ENCODE measurements at regions not wholly inside any gene's neighbourhood (a gene's known extent, or its start where the extent isn't known, plus 50 kb on each side); places are given as distances from the start of the nearest gene placed in this dataset.

DNA sequence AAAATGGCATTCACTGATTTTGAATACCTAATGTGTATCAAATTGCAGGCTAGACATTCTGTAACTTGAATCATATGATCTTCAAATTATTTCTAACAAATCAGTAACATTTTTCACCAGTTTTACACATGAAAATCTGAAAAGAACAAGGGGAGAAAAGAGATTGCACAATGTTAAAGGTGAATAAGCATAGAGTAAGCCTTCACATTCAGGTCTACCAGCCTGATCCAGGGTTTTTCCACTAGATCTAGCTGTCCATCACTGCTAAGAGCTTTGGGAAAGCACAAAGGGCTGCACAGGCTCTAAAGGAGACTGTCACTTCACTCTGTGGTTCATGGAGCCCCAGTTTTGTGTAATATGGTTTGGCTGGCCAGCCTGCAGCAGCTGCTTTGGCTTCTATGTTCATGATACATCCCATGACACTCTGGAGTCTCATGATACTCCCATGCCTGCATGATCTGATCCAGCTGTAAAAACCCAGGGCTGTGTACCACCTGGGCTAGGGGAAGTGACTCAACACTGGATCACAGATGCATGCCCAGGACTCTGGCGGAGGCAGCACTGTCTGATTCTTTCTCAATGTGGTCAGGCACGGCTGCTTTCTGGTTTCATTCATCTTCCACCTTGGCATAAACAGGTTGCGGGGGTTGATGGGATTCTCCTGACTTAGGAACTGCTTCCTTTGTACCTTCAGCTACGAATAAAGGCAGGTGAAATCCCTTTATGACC lies 859.7 kb downstream of the GALC start:
- Mint-ChIP-seq H3K27ac (no peak overlapping the region), H3K4me1 (no peaks in the 10 kb centered on the region), H3K4me3 (no peak overlapping the region), H3K27me3 (no peaks in the 10 kb centered on the region), H3K36me3 (no peaks in the 10 kb centered on the region), H3K9me3 (peaks cover 1% of the 10 kb centered on the region)
- no peak for DNase-seq
- POLR2A ChIA-PET = no interaction called here
- no peak for ATAC-seq (ENCODE audit: low read depth)

DNA sequence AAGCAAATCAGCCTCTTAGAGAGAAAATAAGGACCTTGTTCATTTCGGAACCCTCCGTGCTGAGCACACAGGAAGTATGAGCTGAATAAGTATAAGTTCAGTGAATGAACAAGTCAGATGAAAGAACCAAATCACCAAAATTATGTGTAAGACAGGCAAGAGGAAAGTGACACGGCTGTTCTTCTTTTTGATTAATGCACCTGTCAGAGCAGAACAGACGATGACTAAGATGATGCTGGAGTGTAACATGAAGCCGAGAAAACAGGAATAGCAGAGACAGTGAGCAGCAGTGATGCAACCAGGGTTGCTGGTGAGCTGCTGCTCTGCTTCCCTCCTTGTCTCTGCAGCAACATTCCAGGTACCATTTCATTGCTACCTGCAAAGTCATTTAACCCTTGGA lies 861.1 kb downstream of the GALC start:
- no peaks in the 10 kb centered on the region for H3K27me3 Mint-ChIP-seq
- H3K9me3 Mint-ChIP-seq = peaks cover 1% of the 10 kb centered on the region
- POLR2A ChIA-PET = no interaction called here
- H3K36me3 Mint-ChIP-seq = no peaks in the 10 kb centered on the region
- DNase-seq (no peak), ATAC-seq (ENCODE audit: low read depth) (no peak)
- no peaks in the 10 kb centered on the region for H3K4me1 Mint-ChIP-seq
- no peak overlapping the region for H3K4me3 Mint-ChIP-seq
- no peak overlapping the region for H3K27ac Mint-ChIP-seq

DNA sequence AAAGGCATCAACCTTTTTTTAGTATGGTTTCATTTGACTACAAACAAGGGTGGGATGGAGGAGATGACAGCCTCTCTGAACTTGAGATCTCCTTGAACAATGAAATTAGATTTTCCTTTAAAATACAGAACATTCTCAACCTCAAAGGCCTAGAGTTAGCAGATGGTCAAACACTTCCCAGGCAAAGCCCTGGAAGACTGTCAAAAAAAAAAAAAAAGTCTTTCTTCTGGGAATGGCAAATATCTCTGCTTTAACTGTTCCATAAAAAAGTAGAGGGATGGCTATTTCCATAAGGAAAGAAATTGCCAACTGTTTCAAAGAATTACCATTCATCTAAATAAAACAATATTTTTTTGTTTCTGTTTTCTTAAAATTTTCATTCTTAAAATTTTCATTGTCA lies 870.8 kb downstream of the GALC start:
- POLR2A ChIA-PET = no interaction called here
- no peak overlapping the region for H3K27ac Mint-ChIP-seq
- ATAC-seq (ENCODE audit: low read depth) (no peak), DNase-seq (no peak)
- H3K4me1 Mint-ChIP-seq = no peaks in the 10 kb centered on the region
- H3K27me3 Mint-ChIP-seq = no peaks in the 10 kb centered on the region
- no peaks in the 10 kb centered on the region for H3K36me3 Mint-ChIP-seq
- no peaks in the 10 kb centered on the region for H3K9me3 Mint-ChIP-seq
- no peak overlapping the region for H3K4me3 Mint-ChIP-seq

DNA sequence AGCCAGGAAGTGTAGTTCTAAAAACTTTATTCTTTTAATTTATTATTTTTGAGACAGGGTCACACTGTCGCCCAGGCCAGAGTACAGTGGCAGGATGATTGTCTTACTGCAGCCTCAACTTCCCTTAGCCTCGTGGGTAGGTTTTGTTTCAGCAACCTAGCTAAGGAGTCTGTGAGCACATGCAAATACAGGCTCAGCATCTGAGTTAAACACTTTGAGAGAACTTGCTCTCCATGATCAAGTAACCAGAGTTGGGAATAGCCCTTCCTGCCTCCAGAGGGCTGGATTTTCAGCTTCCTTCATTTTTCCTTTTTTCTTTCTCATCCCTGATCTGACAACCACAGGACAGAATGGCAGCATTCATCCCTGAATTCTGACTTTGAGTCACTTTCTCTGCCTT lies 871.3 kb downstream of the GALC start:
- Mint-ChIP-seq H3K27ac (no peak overlapping the region), H3K9me3 (no peaks in the 10 kb centered on the region), H3K4me1 (no peaks in the 10 kb centered on the region), H3K36me3 (no peaks in the 10 kb centered on the region), H3K27me3 (no peaks in the 10 kb centered on the region), H3K4me3 (no peak overlapping the region)
- no peak for DNase-seq
- POLR2A ChIA-PET = no interaction called here
- no peak for ATAC-seq (ENCODE audit: low read depth)

DNA sequence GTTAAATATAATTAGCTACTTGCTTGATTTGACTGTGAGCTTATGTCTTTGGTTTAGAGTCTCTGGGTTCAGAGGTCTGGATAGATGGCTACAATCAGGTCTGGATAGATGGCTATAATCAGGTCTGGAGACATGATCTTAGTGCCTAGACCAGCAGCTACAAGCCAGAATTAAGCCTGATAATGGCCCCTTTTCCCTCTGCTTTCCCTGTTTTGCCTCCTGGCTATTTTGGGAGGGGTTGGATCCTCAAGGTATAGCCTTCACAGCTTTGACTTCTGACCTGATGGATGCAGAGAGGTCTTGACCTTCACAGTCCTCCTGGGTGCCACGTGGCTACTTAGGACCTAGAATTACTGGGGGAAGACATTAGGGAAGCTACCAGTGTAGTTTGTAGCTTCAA lies 877.7 kb downstream of the GALC start:
- POLR2A ChIA-PET = no interaction called here
- Mint-ChIP-seq H3K27ac (no peak overlapping the region), H3K27me3 (no peaks in the 10 kb centered on the region), H3K36me3 (no peaks in the 10 kb centered on the region), H3K9me3 (no peaks in the 10 kb centered on the region), H3K4me1 (no peaks in the 10 kb centered on the region), H3K4me3 (no peak overlapping the region)
- DNase-seq = no peak
- ATAC-seq (ENCODE audit: low read depth) = no peak

DNA sequence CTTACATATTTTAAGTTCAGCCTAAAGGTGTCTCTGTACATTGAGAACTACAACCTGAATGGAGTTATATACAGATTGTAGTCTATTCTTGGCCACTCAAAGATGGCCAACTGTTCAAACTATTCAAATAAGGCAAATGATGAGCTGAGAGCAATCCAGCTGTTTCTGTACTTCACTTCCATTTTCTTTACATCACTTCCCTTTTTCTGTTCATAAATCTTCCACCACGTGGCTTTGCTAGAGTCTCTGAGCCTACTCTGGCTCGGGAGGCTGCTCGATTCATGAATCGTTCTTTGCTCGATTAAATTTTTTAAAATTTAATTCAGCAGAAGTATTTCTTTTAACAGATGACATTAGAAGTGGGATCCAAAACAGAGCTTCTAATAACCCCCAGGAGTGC lies 879.7 kb downstream of the GALC start:
- DNase-seq (no peak), ATAC-seq (ENCODE audit: low read depth) (no peak)
- no peaks in the 10 kb centered on the region for H3K9me3 Mint-ChIP-seq
- H3K4me3 Mint-ChIP-seq = no peak overlapping the region
- POLR2A ChIA-PET = no interaction called here
- H3K4me1 Mint-ChIP-seq = no peaks in the 10 kb centered on the region
- H3K27ac Mint-ChIP-seq = no peak overlapping the region
- H3K36me3 Mint-ChIP-seq = no peaks in the 10 kb centered on the region
- H3K27me3 Mint-ChIP-seq = no peaks in the 10 kb centered on the region

DNA sequence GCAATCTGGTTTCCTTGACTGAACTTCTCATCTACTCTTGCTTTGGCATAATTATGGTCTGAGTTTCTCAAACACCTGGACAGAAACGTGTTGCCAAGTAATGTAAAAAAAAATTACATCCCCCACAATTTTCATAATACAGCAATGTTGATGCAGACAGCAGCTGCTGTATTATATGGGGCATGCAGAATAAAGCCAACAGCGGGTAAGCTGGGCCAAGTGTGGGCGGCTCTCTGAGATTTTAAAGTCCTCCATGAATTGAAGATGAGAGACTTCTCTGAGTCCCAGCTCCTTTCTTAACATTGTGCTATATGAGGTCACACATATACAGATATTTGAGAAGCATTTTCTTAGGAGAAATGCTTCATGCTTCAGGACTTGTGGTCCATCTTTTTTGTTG lies 881.2 kb downstream of the GALC start:
- ATAC-seq (ENCODE audit: low read depth) (no peak), DNase-seq (no peak)
- POLR2A ChIA-PET = no interaction called here
- no peak overlapping the region for H3K4me3 Mint-ChIP-seq
- no peaks in the 10 kb centered on the region for H3K27me3 Mint-ChIP-seq
- H3K4me1 Mint-ChIP-seq = no peaks in the 10 kb centered on the region
- no peak overlapping the region for H3K27ac Mint-ChIP-seq
- H3K9me3 Mint-ChIP-seq = no peaks in the 10 kb centered on the region
- no peaks in the 10 kb centered on the region for H3K36me3 Mint-ChIP-seq

DNA sequence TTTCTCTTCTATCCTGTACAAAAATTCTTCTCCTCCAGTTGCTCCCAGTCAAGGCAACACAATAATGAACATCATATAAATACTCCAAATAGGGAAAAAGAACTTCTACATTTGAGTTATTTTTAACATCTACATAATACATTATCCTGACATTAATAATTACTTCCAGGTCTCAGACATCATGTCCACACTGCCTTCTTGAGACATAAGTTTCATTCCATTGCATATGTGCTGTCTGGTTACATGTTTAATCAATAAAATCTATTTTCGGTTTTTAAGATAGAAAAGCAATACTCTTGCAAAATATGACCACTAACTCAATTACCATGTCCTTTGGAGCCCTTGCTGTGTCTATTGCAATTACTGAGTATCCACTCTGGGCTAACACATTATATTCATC lies 881.9 kb downstream of the GALC start:
- Mint-ChIP-seq H3K27me3 (no peaks in the 10 kb centered on the region), H3K4me3 (no peak overlapping the region), H3K27ac (no peak overlapping the region), H3K36me3 (no peaks in the 10 kb centered on the region), H3K9me3 (no peaks in the 10 kb centered on the region), H3K4me1 (no peaks in the 10 kb centered on the region)
- no peak for ATAC-seq (ENCODE audit: low read depth)
- POLR2A ChIA-PET = no interaction called here
- no peak for DNase-seq

DNA sequence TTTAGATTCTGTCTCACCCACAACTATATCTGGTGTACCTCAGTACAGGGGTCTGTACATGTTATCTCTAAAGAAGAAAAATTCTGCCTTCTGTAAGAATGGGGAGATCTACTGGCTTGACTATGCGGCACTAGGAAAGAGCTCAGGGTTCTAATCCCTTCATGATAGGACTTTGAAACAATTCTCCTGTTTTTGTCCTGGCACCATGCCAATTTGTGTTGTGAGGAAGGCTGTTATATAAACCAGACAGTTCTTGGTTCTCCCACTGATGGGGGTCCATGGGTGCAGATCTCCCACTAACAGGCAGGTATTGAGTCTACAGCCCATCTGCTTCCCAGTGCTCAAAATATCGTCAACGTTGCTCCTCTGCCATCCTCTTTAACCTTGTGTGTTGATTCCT lies 883.7 kb downstream of the GALC start:
- Mint-ChIP-seq H3K9me3 (no peaks in the 10 kb centered on the region), H3K4me3 (no peak overlapping the region), H3K27ac (no peak overlapping the region), H3K36me3 (no peaks in the 10 kb centered on the region), H3K27me3 (no peaks in the 10 kb centered on the region), H3K4me1 (no peaks in the 10 kb centered on the region)
- DNase-seq (no peak), ATAC-seq (ENCODE audit: low read depth) (no peak)
- POLR2A ChIA-PET = no interaction called here

DNA sequence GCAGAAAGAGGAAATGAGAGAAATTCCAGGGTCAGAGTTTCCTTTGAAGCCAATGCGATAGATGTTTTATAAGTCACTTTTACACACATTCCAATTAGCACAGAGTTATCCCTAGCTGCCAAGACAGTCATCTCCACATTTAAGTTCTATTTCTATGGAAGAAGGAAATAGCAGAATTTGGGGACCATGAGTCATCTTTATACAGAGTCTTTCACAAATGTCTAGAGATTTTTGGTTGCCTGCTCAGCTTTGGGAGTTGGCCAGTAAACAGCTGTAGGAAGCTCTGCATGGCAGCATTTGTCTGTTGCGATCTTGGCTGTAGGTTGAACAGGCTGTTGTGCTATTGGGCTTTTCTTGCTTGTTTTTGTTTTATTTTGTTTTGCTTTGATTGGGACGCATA lies 884.3 kb downstream of the GALC start:
- no peaks in the 10 kb centered on the region for H3K27me3 Mint-ChIP-seq
- POLR2A ChIA-PET = no interaction called here
- H3K4me3 Mint-ChIP-seq = no peak overlapping the region

DNA sequence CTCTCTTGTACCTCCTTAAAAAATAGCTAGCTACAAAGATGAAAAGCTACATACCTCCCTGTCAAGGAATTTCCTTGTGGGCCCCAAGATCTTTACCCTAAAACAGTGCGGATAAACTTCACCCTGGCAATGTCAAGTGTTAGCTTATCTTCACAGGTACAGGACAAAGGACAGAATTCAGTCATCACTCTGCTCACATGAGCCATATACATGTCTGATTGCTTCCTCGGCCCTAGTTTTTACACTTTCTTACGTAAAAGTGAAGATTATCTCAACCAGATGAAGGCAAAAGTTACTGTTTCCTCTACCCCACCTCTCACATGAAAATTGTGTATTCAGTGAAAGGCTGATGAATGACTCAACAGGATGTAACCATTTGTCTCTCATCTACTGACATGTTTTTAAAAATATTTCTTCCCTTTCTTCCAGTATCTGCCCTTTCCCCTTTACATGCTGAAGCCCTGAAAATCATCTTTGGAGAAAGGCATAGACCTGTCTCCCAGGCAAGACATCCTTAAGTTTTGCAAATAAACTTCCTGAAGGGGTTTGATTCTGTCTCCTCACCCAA lies 890.1 kb downstream of the GALC start:
- H3K27me3 Mint-ChIP-seq = no peaks in the 10 kb centered on the region
- no peak overlapping the region for H3K4me3 Mint-ChIP-seq
- DNase-seq = no peak
- H3K9me3 Mint-ChIP-seq = no peaks in the 10 kb centered on the region
- H3K4me1 Mint-ChIP-seq = no peaks in the 10 kb centered on the region
- no peak overlapping the region for H3K27ac Mint-ChIP-seq
- POLR2A ChIA-PET = no interaction called here
- no peak for ATAC-seq (ENCODE audit: low read depth)
- H3K36me3 Mint-ChIP-seq = no peaks in the 10 kb centered on the region

More for the DNA sequence above, 884.3 kb downstream of the GALC start:
- no peaks in the 10 kb centered on the region for H3K9me3 Mint-ChIP-seq
- H3K4me1 Mint-ChIP-seq = no peaks in the 10 kb centered on the region
- H3K36me3 Mint-ChIP-seq = no peaks in the 10 kb centered on the region
- H3K27ac Mint-ChIP-seq = no peak overlapping the region
- ATAC-seq (ENCODE audit: low read depth) (no peak), DNase-seq (no peak)

DNA sequence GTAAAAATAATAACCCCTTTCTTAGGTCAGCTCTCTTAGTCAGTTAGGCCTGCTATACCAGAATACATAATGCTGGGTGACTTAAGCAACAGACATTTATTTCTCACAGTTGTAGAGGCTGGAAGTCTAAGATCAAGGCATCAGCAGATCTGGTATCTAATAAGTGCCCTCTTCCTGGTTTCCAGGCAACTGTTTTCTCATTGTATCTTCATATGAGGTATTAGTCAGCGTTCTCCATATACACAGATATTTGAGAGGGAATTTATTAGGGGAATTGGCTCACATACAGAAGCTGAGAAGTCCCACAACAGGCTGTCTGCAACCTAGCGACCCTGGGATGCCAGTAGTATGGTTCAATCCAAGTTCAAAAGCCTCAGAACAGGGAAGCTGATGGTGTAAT lies 896.0 kb downstream of the GALC start:
- Mint-ChIP-seq H3K4me3 (no peak overlapping the region), H3K27ac (no peak overlapping the region), H3K9me3 (peaks cover 1% of the 10 kb centered on the region), H3K4me1 (no peaks in the 10 kb centered on the region), H3K36me3 (no peaks in the 10 kb centered on the region), H3K27me3 (no peaks in the 10 kb centered on the region)
- no peak for ATAC-seq (ENCODE audit: low read depth)
- no peak for DNase-seq
- POLR2A ChIA-PET = no interaction called here

DNA sequence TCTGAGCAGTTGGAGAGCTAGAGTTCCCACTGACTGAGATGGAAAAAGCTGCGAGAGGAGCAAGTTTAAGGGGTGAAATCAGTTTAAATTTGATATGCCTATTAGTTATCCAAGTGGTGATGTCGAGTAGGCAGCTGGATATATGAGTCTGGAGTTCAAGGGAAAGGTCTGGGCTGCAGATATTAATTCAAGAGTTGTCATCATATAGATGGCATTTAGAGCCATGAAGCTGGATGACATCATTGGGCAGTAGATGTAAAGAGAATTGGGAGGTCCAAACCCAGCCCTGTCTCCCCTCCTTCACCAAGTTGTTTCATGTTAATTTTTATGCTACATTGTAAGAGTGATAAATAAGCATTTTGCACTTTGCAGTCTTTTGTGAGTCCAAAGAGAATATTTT lies 898.1 kb downstream of the GALC start:
- Mint-ChIP-seq H3K27me3 (no peaks in the 10 kb centered on the region), H3K27ac (no peak overlapping the region), H3K4me1 (no peaks in the 10 kb centered on the region), H3K36me3 (no peaks in the 10 kb centered on the region), H3K4me3 (no peak overlapping the region), H3K9me3 (peaks cover 5% of the 10 kb centered on the region)
- ATAC-seq (ENCODE audit: low read depth) (no peak), DNase-seq (no peak)
- POLR2A ChIA-PET = no interaction called here

DNA sequence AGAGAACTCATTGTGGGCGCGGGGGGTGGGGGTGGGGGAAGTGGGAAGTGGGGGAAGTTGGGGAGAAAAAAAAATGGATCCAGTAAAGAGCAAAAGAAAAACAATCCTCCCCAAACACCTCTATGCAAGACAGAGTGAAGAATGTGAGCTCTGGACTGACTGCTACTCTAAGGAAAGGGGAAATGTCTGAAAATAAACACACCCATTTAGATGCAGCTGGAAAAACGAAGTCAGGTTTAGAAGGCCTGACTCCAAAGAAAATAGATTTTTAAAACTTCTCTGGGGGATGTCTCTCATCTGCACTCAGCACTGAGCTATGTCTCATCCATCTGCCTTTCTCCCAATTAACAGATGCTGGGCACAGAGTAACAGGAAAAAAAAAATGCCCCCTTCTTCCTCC lies 904.4 kb downstream of the GALC start:
- DNase-seq = no peak
- H3K4me1 Mint-ChIP-seq = no peaks in the 10 kb centered on the region
- H3K36me3 Mint-ChIP-seq = no peaks in the 10 kb centered on the region
- ATAC-seq (ENCODE audit: low read depth) = no peak
- POLR2A ChIA-PET = no interaction called here
- no peak overlapping the region for H3K27ac Mint-ChIP-seq
- peaks cover 4% of the 10 kb centered on the region for H3K9me3 Mint-ChIP-seq
- no peak overlapping the region for H3K4me3 Mint-ChIP-seq
- H3K27me3 Mint-ChIP-seq = no peaks in the 10 kb centered on the region

DNA sequence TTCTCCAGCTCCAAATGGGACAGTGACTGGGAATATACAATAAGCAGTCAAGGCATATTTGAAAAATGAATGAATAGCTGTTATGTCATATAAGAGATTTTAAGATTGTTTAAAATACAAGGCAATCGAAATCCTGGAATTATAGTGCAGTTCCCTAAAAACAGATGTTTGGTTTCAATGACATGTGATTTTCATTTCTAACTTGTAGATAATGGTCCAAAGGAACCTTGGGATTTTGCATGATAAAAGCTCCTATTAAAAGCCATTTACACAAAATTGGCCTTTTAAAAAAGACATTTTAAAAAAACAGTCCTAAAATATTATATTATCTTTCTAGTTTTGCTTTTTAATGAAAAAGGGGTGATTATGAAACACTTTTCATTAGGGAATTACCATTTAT lies 905.1 kb downstream of the GALC start:
- H3K4me3 Mint-ChIP-seq = no peak overlapping the region
- no peaks in the 10 kb centered on the region for H3K4me1 Mint-ChIP-seq
- H3K9me3 Mint-ChIP-seq = peaks cover 3% of the 10 kb centered on the region
- POLR2A ChIA-PET = no interaction called here
- no peaks in the 10 kb centered on the region for H3K27me3 Mint-ChIP-seq
- ATAC-seq (ENCODE audit: low read depth) (no peak), DNase-seq (no peak)
- H3K27ac Mint-ChIP-seq = no peak overlapping the region
- H3K36me3 Mint-ChIP-seq = no peaks in the 10 kb centered on the region
